ENCODE measurements at regions not wholly inside any gene's neighbourhood (a gene's known extent, or its start where the extent isn't known, plus 50 kb on each side); places are given as distances from the start of the nearest gene placed in this dataset.

- intact Hi-C loops (cut with DNase I) = loop anchor here (10.0 kb wide), 1 partner anchor 404 kb away; no protein-coding TSS in a partner anchor
Observed at GRCh38 chr10:98318861-98319260, 50.9 kb upstream of the LOXL4 start.

More at GRCh38 chr10:98318861-98319260, 50.9 kb upstream of the LOXL4 start:
- H3K4me3 ChIP-seq = no peak overlapping the region
- no peaks in the 10 kb centered on the region for H3K4me1 ChIP-seq (replicated peaks)
- no peak overlapping the region for H3K27ac ChIP-seq
- no peaks in the 10 kb centered on the region for H3K9me3 ChIP-seq
- TF ChIP-seq, protein P1, sequence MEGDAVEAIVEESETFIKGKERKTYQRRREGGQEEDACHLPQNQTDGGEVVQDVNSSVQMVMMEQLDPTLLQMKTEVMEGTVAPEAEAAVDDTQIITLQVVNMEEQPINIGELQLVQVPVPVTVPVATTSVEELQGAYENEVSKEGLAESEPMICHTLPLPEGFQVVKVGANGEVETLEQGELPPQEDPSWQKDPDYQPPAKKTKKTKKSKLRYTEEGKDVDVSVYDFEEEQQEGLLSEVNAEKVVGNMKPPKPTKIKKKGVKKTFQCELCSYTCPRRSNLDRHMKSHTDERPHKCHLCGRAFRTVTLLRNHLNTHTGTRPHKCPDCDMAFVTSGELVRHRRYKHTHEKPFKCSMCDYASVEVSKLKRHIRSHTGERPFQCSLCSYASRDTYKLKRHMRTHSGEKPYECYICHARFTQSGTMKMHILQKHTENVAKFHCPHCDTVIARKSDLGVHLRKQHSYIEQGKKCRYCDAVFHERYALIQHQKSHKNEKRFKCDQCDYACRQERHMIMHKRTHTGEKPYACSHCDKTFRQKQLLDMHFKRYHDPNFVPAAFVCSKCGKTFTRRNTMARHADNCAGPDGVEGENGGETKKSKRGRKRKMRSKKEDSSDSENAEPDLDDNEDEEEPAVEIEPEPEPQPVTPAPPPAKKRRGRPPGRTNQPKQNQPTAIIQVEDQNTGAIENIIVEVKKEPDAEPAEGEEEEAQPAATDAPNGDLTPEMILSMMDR (IDR thresholded peaks at IDR 0.05) = no peak
- no peak for TF ChIP-seq POLR2AphosphoS5 (IDR thresholded peaks at IDR 0.05)
- no peak for TF ChIP-seq POLR2A (IDR thresholded peaks at IDR 0.05)
- H3K27me3 ChIP-seq (replicated peaks; ENCODE audit: insufficient read depth) = no peaks in the 10 kb centered on the region
- no peaks in the 10 kb centered on the region for H3K36me3 ChIP-seq
- WGBS = 57% methylated on average over 6 of the region's 6 CpGs
- no peak for DNase-seq (ENCODE audit: low spot score)
